Esophagus muscularis mucosa (tissue), 3 donors: ENCODE measurements at regions not wholly inside any gene's neighbourhood (a gene's known extent, or its start where the extent isn't known, plus 50 kb on each side); places are given as distances from the start of the nearest gene placed in this dataset.

Experiments
- CTCF ChIP-seq, 3 experiments: fragments of 200-600 bp in 2 of 3; fragments of 450-650 bp in 1 of 3; sonication (generic) in 2 of 3; IDR thresholded peaks; one replicate each; pipeline ENCODE4 v1.5.1; 2017 to 2019; ENCODE audit warnings: antibody characterized with exemption in 3 of 3, mild to moderate bottlenecking in 2 of 3, moderate library complexity in 1 of 3
- POLR2A ChIP-seq: fragments of 450-650 bp; IDR thresholded peaks from one replicate; pipeline ENCODE4 v1.6.1; 2017; ENCODE audit warnings: antibody characterized with exemption, moderate library complexity, mild to moderate bottlenecking, low read depth
- POLR2AphosphoS5 ChIP-seq, 2 donors: sonication (generic); formaldehyde crosslinking; IDR thresholded peaks; one replicate each; pipeline ENCODE4 v1.6.1; 2017; ENCODE audit warnings: antibody characterized with exemption in 2 of 2

- TF ChIP-seq CTCF (IDR thresholded peaks at IDR 0.05) = no peak
- TF ChIP-seq POLR2A = no peak
- no peak for TF ChIP-seq POLR2AphosphoS5 (IDR thresholded peaks at IDR 0.05)
Measured at GRCh38 chr16:87227296-87227951, 89.8 kb downstream of the C16orf95 start.
